H1 (cell line): ENCODE measurements at regions not wholly inside any gene's neighbourhood (a gene's known extent, or its start where the extent isn't known, plus 50 kb on each side); places are given as distances from the start of the nearest gene placed in this dataset.

Experiments
- BCL11A ChIP-seq, 2 experiments: IDR thresholded peaks; one replicate each; pipeline ENCODE4 v1.6.1; 2011; ENCODE audit warnings: low read depth in 2 of 2, low read length in 2 of 2, mild to moderate bottlenecking in 2 of 2
- CHD7 ChIP-seq: fragments of 300-600 bp; sonication (generic); IDR thresholded peaks from 2 replicates; pipeline ENCODE4 v1.7.1; 2012; ENCODE audit warnings: low read length, moderate library complexity, mild to moderate bottlenecking, inconsistent platforms; ENCODE audit not compliant: insufficient replicate concordance
- CTCF ChIP-seq, 3 experiments: IDR thresholded peaks; 1 replicate in 2 of 3; 2 replicates in 1 of 3; pipeline versions ENCODE4 v1.5.1 to v1.6.1; 2011; ENCODE audit warnings: low read length in 3 of 3, mild to moderate bottlenecking in 3 of 3, inconsistent platforms in 2 of 3, low read depth in 1 of 3, moderate library complexity in 1 of 3; ENCODE audit not compliant: insufficient read depth in 1 of 3; ENCODE audit errors: control extremely low read depth in 1 of 3
- HDAC6 ChIP-seq: IDR thresholded peaks from one replicate; pipeline ENCODE4 v1.7.1; 2012; ENCODE audit warnings: low read depth, mild to moderate bottlenecking, inconsistent platforms, low read length, moderate library complexity
- JUN ChIP-seq: IDR thresholded peaks from 2 replicates; pipeline ENCODE4 v1.6.1; 2011; ENCODE audit warnings: low read depth, mild to moderate bottlenecking, improper control_type of control experiment, low read length
- KDM1A ChIP-seq: fragments of 200-600, 300-600 bp; sonication (generic); IDR thresholded peaks from 2 replicates; pipeline ENCODE4 v1.7.1; 2016; ENCODE audit warnings: mild to moderate bottlenecking, low read length, borderline replicate concordance
- KDM5A ChIP-seq: fragments of 200-600 bp; IDR thresholded peaks from 2 replicates; pipeline ENCODE4 v1.7.1; 2012; ENCODE audit warnings: mild to moderate bottlenecking, low read length, inconsistent platforms, mixed read lengths
- POU5F1 ChIP-seq: IDR thresholded peaks from 2 replicates; pipeline ENCODE4 v1.6.1; 2011; ENCODE audit warnings: low read depth, mild to moderate bottlenecking, low read length, moderate library complexity
- RBBP5 ChIP-seq: IDR thresholded peaks from 2 replicates; pipeline ENCODE4 v1.7.1; 2012; ENCODE audit warnings: low read depth, mild to moderate bottlenecking, inconsistent platforms, low read length, moderate library complexity, borderline replicate concordance
- SP1 ChIP-seq: IDR thresholded peaks from 2 replicates; pipeline ENCODE4 v1.6.1; 2011; ENCODE audit warnings: low read depth, low read length

- TF ChIP-seq CHD7 (no peak), KDM1A (no peak), BCL11A (IDR thresholded peaks at IDR 0.05; ENCODE audit: low read depth in 2 of 2, low read length in 2 of 2) (no peak), KDM5A (no peak), SP1 (no peak), JUN (no peak), POU5F1 (no peak), RBBP5 (no peak), CTCF (IDR thresholded peaks at IDR 0.05; ENCODE audit: control extremely low read depth in 1 of 3, insufficient read depth in 1 of 3, low read depth in 1 of 3, low read length in 3 of 3) (no peak), HDAC6 (no peak)
Measured at GRCh38 chr15:37693926-37694325, 240.5 kb upstream of the TMCO5A start (continued).
